GM19351 (cell line): ENCODE measurements at regions not wholly inside any gene's neighbourhood (a gene's known extent, or its start where the extent isn't known, plus 50 kb on each side); places are given as distances from the start of the nearest gene placed in this dataset.

Source experiments
- ATAC-seq: cut with Tn5 transposase; IDR thresholded peaks from one replicate; pipeline ENCODE4 v1.9.1; 2021; ENCODE audit warnings: mild to moderate bottlenecking, moderate library complexity; ENCODE audit not compliant: unreplicated experiment

- no peak for ATAC-seq
Observed at GRCh38 chr7:11895337-11895736, 63.3 kb upstream of the THSD7A start.

GRCh38 chr7:11896663-11897062, 64.7 kb upstream of the THSD7A start:
- ATAC-seq: no peak

GRCh38 chr7:11899247-11899646, 67.2 kb upstream of the THSD7A start:
- no peak for ATAC-seq

GRCh38 chr7:11910253-11910652, 78.3 kb upstream of the THSD7A start:
- no peak for ATAC-seq

- ATAC-seq: no peak
Observed at GRCh38 chr7:11911900-11912299, 79.9 kb upstream of the THSD7A start.

- no peak for ATAC-seq
Observed at GRCh38 chr7:11914645-11915044, 82.6 kb upstream of the THSD7A start.

GRCh38 chr7:11923376-11923930, 91.5 kb upstream of the THSD7A start:
- ATAC-seq: no peak

GRCh38 chr7:11931307-11931706, 99.3 kb upstream of the THSD7A start:
- no peak for ATAC-seq

- no peak for ATAC-seq
Observed at GRCh38 chr7:11934796-11935195, 102.8 kb upstream of the THSD7A start.

- no peak for ATAC-seq
Observed at GRCh38 chr7:11935905-11936304, 103.9 kb upstream of the THSD7A start.

GRCh38 chr7:11946794-11947193, 114.8 kb upstream of the THSD7A start:
- ATAC-seq: no peak

GRCh38 chr7:11950281-11950680, 118.3 kb upstream of the THSD7A start:
- ATAC-seq: no peak

GRCh38 chr7:11950942-11951341, 118.9 kb upstream of the THSD7A start:
- no peak for ATAC-seq

GRCh38 chr7:11951909-11952308, 119.9 kb upstream of the THSD7A start:
- ATAC-seq: peak; percentile 55

- ATAC-seq: no peak
Observed at GRCh38 chr7:11952972-11953371, 121.0 kb upstream of the THSD7A start.

GRCh38 chr7:11956991-11957390, 125.0 kb upstream of the THSD7A start:
- no peak for ATAC-seq

- no peak for ATAC-seq
Observed at GRCh38 chr7:11957956-11958355, 126.0 kb upstream of the THSD7A start.

- ATAC-seq: no peak
Observed at GRCh38 chr7:11959121-11959520, 127.1 kb upstream of the THSD7A start.

- ATAC-seq: no peak
Observed at GRCh38 chr7:11960621-11961020, 128.6 kb upstream of the THSD7A start.

GRCh38 chr7:11969643-11970042, 137.6 kb upstream of the THSD7A start:
- no peak for ATAC-seq

GRCh38 chr7:11970132-11970531, 138.1 kb upstream of the THSD7A start:
- no peak for ATAC-seq

- no peak for ATAC-seq
Observed at GRCh38 chr7:11985376-11985775, 153.4 kb upstream of the THSD7A start.

- ATAC-seq: no peak
Observed at GRCh38 chr7:11985971-11986370, 154.0 kb upstream of the THSD7A start.

- no peak for ATAC-seq
Observed at GRCh38 chr7:11988186-11988585, 156.2 kb upstream of the THSD7A start.
